ENCODE measurements at regions not wholly inside any gene's neighbourhood (a gene's known extent, or its start where the extent isn't known, plus 50 kb on each side); places are given as distances from the start of the nearest gene placed in this dataset.

DNA sequence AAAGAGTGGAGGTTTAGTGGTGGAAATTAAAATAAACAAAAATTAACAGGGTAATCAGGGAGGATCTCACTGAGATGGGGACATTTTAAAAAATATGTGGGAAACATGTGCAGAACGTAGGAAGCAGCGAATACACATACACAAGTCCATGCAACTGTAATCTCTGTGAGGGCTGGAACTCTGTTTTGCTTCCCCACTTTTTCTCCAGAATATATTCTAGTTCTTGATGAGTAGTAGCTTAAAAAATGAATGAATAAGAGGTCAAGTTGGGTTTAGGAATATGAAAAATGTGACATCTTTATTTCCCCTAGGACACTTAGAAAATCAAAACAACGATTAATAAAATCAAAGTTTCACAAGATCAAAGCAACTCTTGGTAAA lies 312.2 kb upstream of the ZNF717 start:
- TF ChIP-seq, protein P1, sequence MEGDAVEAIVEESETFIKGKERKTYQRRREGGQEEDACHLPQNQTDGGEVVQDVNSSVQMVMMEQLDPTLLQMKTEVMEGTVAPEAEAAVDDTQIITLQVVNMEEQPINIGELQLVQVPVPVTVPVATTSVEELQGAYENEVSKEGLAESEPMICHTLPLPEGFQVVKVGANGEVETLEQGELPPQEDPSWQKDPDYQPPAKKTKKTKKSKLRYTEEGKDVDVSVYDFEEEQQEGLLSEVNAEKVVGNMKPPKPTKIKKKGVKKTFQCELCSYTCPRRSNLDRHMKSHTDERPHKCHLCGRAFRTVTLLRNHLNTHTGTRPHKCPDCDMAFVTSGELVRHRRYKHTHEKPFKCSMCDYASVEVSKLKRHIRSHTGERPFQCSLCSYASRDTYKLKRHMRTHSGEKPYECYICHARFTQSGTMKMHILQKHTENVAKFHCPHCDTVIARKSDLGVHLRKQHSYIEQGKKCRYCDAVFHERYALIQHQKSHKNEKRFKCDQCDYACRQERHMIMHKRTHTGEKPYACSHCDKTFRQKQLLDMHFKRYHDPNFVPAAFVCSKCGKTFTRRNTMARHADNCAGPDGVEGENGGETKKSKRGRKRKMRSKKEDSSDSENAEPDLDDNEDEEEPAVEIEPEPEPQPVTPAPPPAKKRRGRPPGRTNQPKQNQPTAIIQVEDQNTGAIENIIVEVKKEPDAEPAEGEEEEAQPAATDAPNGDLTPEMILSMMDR (IDR thresholded peaks at IDR 0.05), result no peak
- no peak for ATAC-seq
- DNase-seq, result no peak
- Histone ChIP-seq H3K27ac (no peak overlapping the region), H3K4me3 (no peak overlapping the region), H3K4me1 (no peaks in the 10 kb centered on the region), H3K36me3 (no peaks in the 10 kb centered on the region), H3K9me3 (no peaks in the 10 kb centered on the region), H3K27me3 (ENCODE audit: low read depth) (no peaks in the 10 kb centered on the region)
- intact Hi-C loops (cut with DNase I), result no loop called here

DNA sequence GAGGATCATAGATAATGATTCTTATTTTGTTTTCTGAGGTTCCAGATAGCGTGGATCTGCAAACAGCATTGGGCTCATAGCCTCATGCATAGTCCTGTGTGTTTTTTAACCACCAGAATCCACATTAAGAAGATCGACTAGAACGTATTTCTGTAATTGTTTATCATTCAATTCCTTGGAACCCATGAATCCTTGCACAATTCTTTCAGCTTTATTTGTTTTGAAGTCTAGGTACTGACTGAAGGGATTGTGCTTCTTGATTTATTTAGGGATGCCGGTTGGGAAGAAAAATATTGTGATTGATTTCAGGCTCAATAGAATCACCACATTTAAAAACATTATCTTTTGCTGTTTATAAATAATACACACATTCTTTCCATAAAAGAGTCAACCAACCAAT lies 314.6 kb upstream of the ZNF717 start:
- H3K4me1 ChIP-seq, result no peaks in the 10 kb centered on the region
- H3K27ac ChIP-seq, result no peak overlapping the region
- intact Hi-C loops (cut with DNase I), result no loop called here
- H3K4me3 ChIP-seq, result no peak overlapping the region
- no peaks in the 10 kb centered on the region for H3K36me3 ChIP-seq
- no peaks in the 10 kb centered on the region for H3K27me3 ChIP-seq (ENCODE audit: low read depth)
- DNase-seq (no peak), ATAC-seq (no peak)
- TF ChIP-seq, protein P1 (IDR thresholded peaks at IDR 0.05), result no peak
- no peaks in the 10 kb centered on the region for H3K9me3 ChIP-seq

DNA sequence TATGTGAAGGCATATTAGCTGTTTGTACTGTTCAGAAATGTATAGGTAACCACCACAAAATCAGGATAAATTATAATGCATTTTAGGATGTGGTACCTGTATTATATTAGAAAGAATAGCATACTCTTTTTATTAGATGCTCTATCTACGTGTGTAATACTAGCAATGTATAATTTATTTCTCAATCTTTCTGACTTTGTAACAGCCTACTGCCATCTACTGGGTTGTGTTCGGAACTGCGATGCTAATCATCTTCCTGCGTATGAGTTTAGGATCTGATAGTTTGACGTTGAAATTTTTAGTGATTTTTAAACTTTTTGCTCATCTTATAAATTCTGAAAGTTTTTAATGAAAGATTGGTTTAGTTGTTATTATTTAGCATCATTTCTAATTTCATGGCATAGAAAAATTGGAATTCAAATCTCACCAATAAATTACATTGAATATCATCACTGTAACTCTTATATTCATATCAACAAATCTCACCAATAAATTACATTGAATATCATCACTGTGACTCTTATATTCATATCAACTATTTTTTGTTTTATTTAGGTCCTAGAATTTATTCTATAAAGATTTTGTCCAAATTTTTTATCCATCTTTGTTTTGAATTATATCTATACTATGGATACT lies 322.7 kb upstream of the ZNF717 start:
- no peak for DNase-seq
- Histone ChIP-seq H3K4me3 (no peak overlapping the region), H3K4me1 (no peaks in the 10 kb centered on the region), H3K36me3 (no peaks in the 10 kb centered on the region), H3K9me3 (no peaks in the 10 kb centered on the region), H3K27me3 (ENCODE audit: low read depth) (no peaks in the 10 kb centered on the region), H3K27ac (no peak overlapping the region)
- no peak for ATAC-seq
- intact Hi-C loops (cut with DNase I), result no loop called here
- TF ChIP-seq, protein P1 (IDR thresholded peaks at IDR 0.05), result peak; percentile 65

DNA sequence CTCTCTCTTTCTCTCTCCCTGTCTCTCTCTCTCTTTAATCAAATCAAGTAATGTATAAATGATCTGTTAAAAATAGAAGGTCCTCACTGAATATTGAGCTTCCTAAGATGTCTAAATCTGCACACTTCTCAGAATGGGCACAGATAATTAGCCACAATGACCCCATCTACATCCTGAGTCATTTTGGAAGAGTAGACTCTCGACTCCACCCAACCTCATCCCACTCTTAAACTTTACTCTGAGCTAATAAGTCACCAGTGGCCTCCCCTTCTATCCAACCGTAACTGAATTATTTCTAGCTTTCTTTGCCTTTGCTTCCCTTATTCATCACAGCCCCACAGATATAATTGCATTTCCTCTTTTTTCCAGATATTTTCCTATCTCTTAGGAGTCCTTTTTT lies 326.5 kb upstream of the ZNF717 start:
- no peak for ATAC-seq

DNA sequence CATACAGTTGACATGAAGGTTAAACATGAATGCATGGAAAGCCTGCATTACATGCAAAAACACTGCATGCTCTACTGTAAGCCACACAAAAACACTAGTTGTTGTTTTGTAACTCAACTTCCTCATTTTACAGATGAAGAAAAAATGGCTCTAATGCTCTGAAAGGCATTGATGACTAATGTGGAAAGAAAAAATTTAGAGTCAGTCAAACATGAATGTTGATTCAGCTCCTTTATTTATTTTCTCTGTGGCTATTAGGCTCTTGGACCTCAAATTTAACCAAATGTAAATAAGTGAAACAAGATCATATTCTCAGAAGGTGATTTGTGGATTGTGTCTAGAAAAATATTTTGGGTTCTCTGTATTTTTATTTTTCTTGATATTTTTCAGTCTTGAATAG lies 336.7 kb upstream of the ZNF717 start:
- Histone ChIP-seq H3K36me3 (no peaks in the 10 kb centered on the region), H3K4me3 (no peak overlapping the region), H3K27me3 (ENCODE audit: low read depth) (no peaks in the 10 kb centered on the region), H3K9me3 (no peaks in the 10 kb centered on the region), H3K27ac (no peak overlapping the region), H3K4me1 (no peaks in the 10 kb centered on the region)
- no peak for DNase-seq
- TF ChIP-seq, protein P1 (IDR thresholded peaks at IDR 0.05), result no peak
- intact Hi-C loops (cut with DNase I), result no loop called here
- ATAC-seq, result no peak

More for the DNA sequence above, 326.5 kb upstream of the ZNF717 start:
- H3K4me3 ChIP-seq, result no peak overlapping the region
- H3K36me3 ChIP-seq, result no peaks in the 10 kb centered on the region
- H3K27ac ChIP-seq, result no peak overlapping the region
- TF ChIP-seq, protein P1 (IDR thresholded peaks at IDR 0.05), result no peak
- H3K27me3 ChIP-seq (ENCODE audit: low read depth), result no peaks in the 10 kb centered on the region
- DNase-seq, result no peak
- no peaks in the 10 kb centered on the region for H3K4me1 ChIP-seq
- intact Hi-C loops (cut with DNase I), result no loop called here
- H3K9me3 ChIP-seq, result no peaks in the 10 kb centered on the region

All from lower lobe of right lung (tissue), 2 donors.